IMR-90 (cell line): ENCODE measurements at regions not wholly inside any gene's neighbourhood (a gene's known extent, or its start where the extent isn't known, plus 50 kb on each side); places are given as distances from the start of the nearest gene placed in this dataset.

Experiments used
- ATAC-seq: fragments of 200-7000 bp; cut with Tn5 transposase; 2 replicates; pipeline ENCODE4 v1.9.1; 2020; ENCODE audit warnings: low read depth, mild to moderate bottlenecking, moderate library complexity
- BruUV-seq: library from RNA; stranded (reverse); fragments of 400-500 nt; replicated peaks from 2 replicates; lab custom pipeline; 2021; lab: Mats Ljungman, UMichigan
- CTCF ChIA-PET: fragments of 300-600 bp; formaldehyde crosslinking; extraction: SDS; loops from one replicate; lab custom pipeline; 2021; ENCODE audit warnings: antibody characterized with exemption; lab: Yijun Ruan, JAX
- POLR2A ChIA-PET: fragments of 300-600 bp; sonication (Branson Sonifier 250); formaldehyde crosslinking; loops from one replicate; lab custom pipeline; 2022; ENCODE audit warnings: antibody characterized with exemption; ENCODE audit not compliant: unreplicated experiment; lab: Charles Lee
- DNase-seq: peaks from one replicate; pipeline ENCODE4 v3.0.0; 2013
- H2AFZ ChIP-seq: replicated peaks from 2 replicates; pipeline ENCODE3; 2013; ENCODE audit warnings: low read length, mild to moderate bottlenecking; ENCODE audit not compliant: poor library complexity
- H2AK5ac ChIP-seq: 2 replicates; pipeline ENCODE4 v1.6.1; 2013; ENCODE audit warnings: low read depth, low read length, inconsistent platforms
- H2AK9ac ChIP-seq: replicated peaks from 2 replicates; pipeline ENCODE3; 2013; ENCODE audit warnings: mild to moderate bottlenecking, low read depth, low read length, moderate library complexity; ENCODE audit not compliant: poor library complexity
- H2BK120ac ChIP-seq: 2 replicates; pipeline ENCODE4 v1.6.1; 2013; ENCODE audit warnings: low read depth, low read length, inconsistent platforms
- H2BK15ac ChIP-seq: 3 replicates; pipeline ENCODE4 v1.6.1; 2013; ENCODE audit warnings: low read depth, low read length, inconsistent platforms
- H2BK20ac ChIP-seq: 2 replicates; pipeline ENCODE4 v1.6.1; 2013; ENCODE audit warnings: low read depth, mild to moderate bottlenecking, inconsistent platforms, low read length, moderate library complexity
- H2BK5ac ChIP-seq: 2 replicates; pipeline ENCODE4 v1.6.1; 2013; ENCODE audit warnings: mild to moderate bottlenecking, low read depth, low read length, inconsistent platforms; ENCODE audit not compliant: poor library complexity, severe bottlenecking
- H3K14ac ChIP-seq: replicated peaks from 2 replicates; pipeline ENCODE4 v1.6.1; 2013; ENCODE audit warnings: low read depth, low read length, inconsistent platforms
- H3K18ac ChIP-seq: 2 replicates; pipeline ENCODE4 v1.6.1; 2013; ENCODE audit warnings: low read depth, low read length, control low read depth
- H3K23ac ChIP-seq: 2 replicates; pipeline ENCODE4 v1.6.1; 2013; ENCODE audit warnings: low read depth, low read length, inconsistent platforms
- H3K27ac ChIP-seq: 2 replicates; pipeline ENCODE4 v1.5.1; 2013; ENCODE audit warnings: mild to moderate bottlenecking, control low read depth, low read length; ENCODE audit not compliant: insufficient read depth
- H3K27me3 ChIP-seq: 2 replicates; pipeline ENCODE4 v1.6.1; 2013; ENCODE audit warnings: low read length; ENCODE audit not compliant: control insufficient read depth, insufficient read depth
- H3K36me3 ChIP-seq: 2 replicates; pipeline ENCODE4 v1.6.1; 2013; ENCODE audit warnings: low read length, mixed read lengths; ENCODE audit not compliant: control insufficient read depth, insufficient read depth
- H3K4ac ChIP-seq: 2 replicates; pipeline ENCODE4 v1.6.1; 2013; ENCODE audit warnings: low read depth, low read length, inconsistent platforms
- H3K4me1 ChIP-seq: 2 replicates; pipeline ENCODE4 v1.6.1; 2013; ENCODE audit warnings: low read length, mixed read lengths; ENCODE audit not compliant: control insufficient read depth, insufficient read depth
- H3K4me2 ChIP-seq: 2 replicates; pipeline ENCODE4 v1.6.1; 2013; ENCODE audit warnings: low read depth, mild to moderate bottlenecking, control low read depth, low read length, moderate library complexity
- H3K4me3 ChIP-seq: 2 replicates; pipeline ENCODE4 v1.5.1; 2013; ENCODE audit warnings: low read depth, mild to moderate bottlenecking, control low read depth, low read length, moderate library complexity; ENCODE audit not compliant: insufficient read depth
- H3K56ac ChIP-seq: 2 replicates; pipeline ENCODE4 v1.6.1; 2013; ENCODE audit warnings: low read length, inconsistent platforms; ENCODE audit not compliant: insufficient read depth; ENCODE audit errors: extremely low read depth
- H3K79me1 ChIP-seq, 2 experiments: 2 replicates each; pipeline ENCODE4 v1.6.1; 2013; ENCODE audit warnings: low read length in 2 of 2, inconsistent platforms in 1 of 2, low read depth in 1 of 2
- H3K9ac ChIP-seq: 2 replicates; pipeline ENCODE4 v1.6.1; 2013; ENCODE audit warnings: low read depth, low read length, control low read depth
- H3K9me1 ChIP-seq: 2 replicates; pipeline ENCODE4 v1.6.1; 2013; ENCODE audit warnings: low read length, inconsistent platforms; ENCODE audit not compliant: insufficient read depth
- H3K9me3 ChIP-seq: 2 replicates; pipeline ENCODE4 v1.6.1; 2013; ENCODE audit warnings: low read length; ENCODE audit not compliant: control insufficient read depth, insufficient read depth
- H4K20me1 ChIP-seq: 2 replicates; pipeline ENCODE4 v1.6.1; 2013; ENCODE audit warnings: low read length, inconsistent platforms; ENCODE audit not compliant: insufficient read depth
- H4K5ac ChIP-seq: 2 replicates; pipeline ENCODE4 v1.6.1; 2013; ENCODE audit warnings: mild to moderate bottlenecking, low read depth, low read length, control low read depth
- H4K8ac ChIP-seq, 2 experiments: 2 replicates each; pipeline ENCODE4 v1.6.1; 2013; ENCODE audit warnings: low read depth in 2 of 2, low read length in 2 of 2, control low read depth in 1 of 2, inconsistent platforms in 1 of 2
- H4K91ac ChIP-seq: 2 replicates; pipeline ENCODE4 v1.6.1; 2013; ENCODE audit warnings: low read depth, low read length, inconsistent platforms; ENCODE audit not compliant: insufficient read depth
- BHLHE40 ChIP-seq: fragments of 150-350 bp; IDR thresholded peaks from 2 replicates; pipeline ENCODE4 v1.6.1; 2016; ENCODE audit warnings: mild to moderate bottlenecking, low read depth, low read length
- CEBPB ChIP-seq: IDR thresholded peaks from 2 replicates; pipeline ENCODE4 v1.6.1; 2012; ENCODE audit warnings: low read depth, low read length, improper control_type of control experiment
- CHD1 ChIP-seq: IDR thresholded peaks from 2 replicates; pipeline ENCODE4 v1.6.1; 2012; ENCODE audit warnings: low read depth, low read length, improper control_type of control experiment
- CTCF ChIP-seq: conservative IDR thresholded peaks from 2 replicates; pipeline ENCODE4 v1.5.1; 2012; ENCODE audit warnings: mild to moderate bottlenecking, low read depth, low read length, improper control_type of control experiment
- ELK1 ChIP-seq: fragments of 150-350 bp; IDR thresholded peaks from 2 replicates; pipeline ENCODE4 v1.6.1; 2016; ENCODE audit warnings: low read depth, mild to moderate bottlenecking, low read length, moderate library complexity, borderline replicate concordance
- FOS ChIP-seq: fragments of 150-350 bp; IDR thresholded peaks from 2 replicates; pipeline ENCODE4 v1.6.1; 2016; ENCODE audit warnings: low read depth, low read length
- MAFK ChIP-seq: IDR thresholded peaks from 2 replicates; pipeline ENCODE4 v1.6.1; 2012; ENCODE audit warnings: low read depth, low read length, improper control_type of control experiment
- MAZ ChIP-seq: IDR thresholded peaks from 2 replicates; pipeline ENCODE4 v1.6.1; 2012; ENCODE audit warnings: low read depth, mild to moderate bottlenecking, low read length, improper control_type of control experiment, moderate library complexity, borderline replicate concordance
- MXI1 ChIP-seq: IDR thresholded peaks from 2 replicates; pipeline ENCODE4 v1.6.1; 2012; ENCODE audit warnings: low read depth, mild to moderate bottlenecking, low read length, moderate library complexity, borderline replicate concordance
- NFE2L2 ChIP-seq: fragments of 150-350 bp; IDR thresholded peaks from 2 replicates; pipeline ENCODE4 v1.6.1; 2016; ENCODE audit warnings: low read depth, mild to moderate bottlenecking, low read length
- POLR2A ChIP-seq: IDR thresholded peaks from 2 replicates; pipeline ENCODE4 v1.6.1; 2012; ENCODE audit warnings: mild to moderate bottlenecking, low read depth, low read length
- RAD21 ChIP-seq: IDR thresholded peaks from 2 replicates; pipeline ENCODE4 v1.6.1; 2012; ENCODE audit warnings: low read length, improper control_type of control experiment
- RCOR1 ChIP-seq: IDR thresholded peaks from 2 replicates; pipeline ENCODE4 v1.6.1; 2012; ENCODE audit warnings: mild to moderate bottlenecking, low read length, improper control_type of control experiment; ENCODE audit not compliant: insufficient replicate concordance
- RFX5 ChIP-seq: IDR thresholded peaks from 2 replicates; pipeline ENCODE4 v1.8.0; 2012; ENCODE audit warnings: low read depth, mild to moderate bottlenecking, low read length, moderate library complexity
- SMC3 ChIP-seq: fragments of 150-350 bp; IDR thresholded peaks from 2 replicates; pipeline ENCODE4 v1.6.1; 2016; ENCODE audit warnings: low read depth, mild to moderate bottlenecking, antibody characterized with exemption, low read length, moderate library complexity
- WGBS, 2 experiments: methylation state at CpG; one replicate each; pipeline versions ENCODE4 v1.1.5 to v1.1.7; 2013; ENCODE audit warnings: missing lambda C conversion rate in 2 of 2; ENCODE audit not compliant: insufficient read length in 1 of 2; ENCODE audit errors: extremely low coverage in 2 of 2; 5-methylcytosine and 5-hydroxymethylcytosine counted together
- dilution Hi-C: fragments of 300-500 bp; cut with HindIII; formaldehyde crosslinking; loops from one replicate; pipeline ENCODE4 v1.14.3; 2018; ENCODE audit warnings: low sequenced_read_pairs; ENCODE audit not compliant: unreplicated experiment
- in situ Hi-C: fragments of 300-500 bp; cut with MboI; formaldehyde crosslinking; loops from 3 replicates; pipeline ENCODE4 v1.14.3; 2019; ENCODE audit warnings: low sequenced_read_pairs, inconsistent platforms, mixed read lengths
- intact Hi-C: fragments of 100-400 bp; cut with micrococcal nuclease; formaldehyde crosslinking; loops from 2 replicates; pipeline ENCODE4 v1.10.0; 2022
- TF ChIP-seq, protein P1 (sequence below): fragments of 150-350 bp; IDR thresholded peaks from 2 replicates; pipeline ENCODE4 v1.6.1; 2017; ENCODE audit warnings: mild to moderate bottlenecking, antibody characterized with exemption, low read length, low read depth

GRCh38 chr15:62494197-62494596, 329.1 kb upstream of the C2CD4B start:
- Histone ChIP-seq H4K91ac (no peak overlapping the region), H3K4me1 (peaks cover 17% of the 10 kb centered on the region)
- no TSS peak for BruUV-seq

More at GRCh38 chr15:62494197-62494596, 329.1 kb upstream of the C2CD4B start:
- no peak overlapping the region for H2BK15ac ChIP-seq
- DNase-seq: no peak
- H3K27ac ChIP-seq: no peak overlapping the region
- H3K4me3 ChIP-seq: no peak overlapping the region
- H3K36me3 ChIP-seq: no peaks in the 10 kb centered on the region
- H3K18ac ChIP-seq: no peak overlapping the region
- no peak overlapping the region for H2BK120ac ChIP-seq
- dilution Hi-C loops (no loop called here), in situ Hi-C loops (no loop called here), intact Hi-C loops (no loop called here)
- H2BK20ac ChIP-seq: no peak overlapping the region
- H4K20me1 ChIP-seq: no peaks in the 10 kb centered on the region
- H3K9me3 ChIP-seq: no peaks in the 10 kb centered on the region
- H2AK5ac ChIP-seq: no peak overlapping the region; the same call in 1 of the 2 replicates
- no peak overlapping the region for H4K5ac ChIP-seq
- no peak overlapping the region for H3K4me2 ChIP-seq
- no peak overlapping the region for H3K4ac ChIP-seq
- POLR2A ChIA-PET: no interaction called here
- no peak overlapping the region for H3K56ac ChIP-seq
- no peak overlapping the region for H2AK9ac ChIP-seq
- H2AFZ ChIP-seq: no peak overlapping the region
- no peak overlapping the region for H2BK5ac ChIP-seq
- no peak for ATAC-seq
- H3K79me1 ChIP-seq: peaks cover 16 to 17% of the 10 kb centered on the region in 2 experiments
- H3K9ac ChIP-seq: no peak overlapping the region
- no peak overlapping the region for H3K14ac ChIP-seq
- no peaks in the 10 kb centered on the region for H3K27me3 ChIP-seq
- TF ChIP-seq FOS (no peak), SMC3 (no peak), CEBPB (no peak), RFX5 (no peak), CTCF (no peak), RAD21 (no peak), POLR2A (no peak), MXI1 (no peak), RCOR1 (no peak), NFE2L2 (no peak), MAFK (no peak), BHLHE40 (no peak), ELK1 (no peak), MAZ (no peak), CHD1 (no peak)
- TF ChIP-seq, protein P1, sequence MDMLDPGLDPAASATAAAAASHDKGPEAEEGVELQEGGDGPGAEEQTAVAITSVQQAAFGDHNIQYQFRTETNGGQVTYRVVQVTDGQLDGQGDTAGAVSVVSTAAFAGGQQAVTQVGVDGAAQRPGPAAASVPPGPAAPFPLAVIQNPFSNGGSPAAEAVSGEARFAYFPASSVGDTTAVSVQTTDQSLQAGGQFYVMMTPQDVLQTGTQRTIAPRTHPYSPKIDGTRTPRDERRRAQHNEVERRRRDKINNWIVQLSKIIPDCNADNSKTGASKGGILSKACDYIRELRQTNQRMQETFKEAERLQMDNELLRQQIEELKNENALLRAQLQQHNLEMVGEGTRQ: no peak
- no peak overlapping the region for H3K23ac ChIP-seq
- no CpG with 5 or more reads among the region's 4 CpGs for WGBS, 2 experiments
- CTCF ChIA-PET: no interaction called here
- H3K9me1 ChIP-seq: peaks cover 11% of the 10 kb centered on the region; the same call in 1 of the 2 replicates
- H4K8ac ChIP-seq: no peak overlapping the region
